Pons (tissue), 1 donor: ENCODE measurements at regions not wholly inside any gene's neighbourhood (a gene's known extent, or its start where the extent isn't known, plus 50 kb on each side); places are given as distances from the start of the nearest gene placed in this dataset.
"Not testable (repeated sequence)": the region's sequence is repeated elsewhere in the genome, so short reads cannot be mapped to it uniquely, and the experiment has no call there.

Experiments
- DNase-seq: peaks from one replicate; pipeline ENCODE4 v3.0.0-alpha.2; 2016; ENCODE audit warnings: low spot score

GRCh38 chr1:38500891-38501290 is 358.7 kb downstream of the RRAGC start:
- no peak for DNase-seq

GRCh38 chr1:38500352-38500751 is 359.2 kb downstream of the RRAGC start:
- no peak for DNase-seq

- DNase-seq = no peak
Observed at GRCh38 chr1:38498686-38499085, 360.9 kb downstream of the RRAGC start.

GRCh38 chr1:38497921-38498656 is 361.5 kb downstream of the RRAGC start:
- no peak for DNase-seq

- DNase-seq = not testable (repeated sequence)
Observed at GRCh38 chr1:38493306-38493705, 366.3 kb downstream of the RRAGC start.

GRCh38 chr1:38489844-38490270 is 369.7 kb downstream of the RRAGC start:
- DNase-seq = peak; percentile 15

GRCh38 chr1:38488162-38488898 is 371.2 kb downstream of the RRAGC start:
- no peak for DNase-seq

- no peak for DNase-seq
Observed at GRCh38 chr1:38487396-38487795, 372.2 kb downstream of the RRAGC start.

- no peak for DNase-seq
Observed at GRCh38 chr1:38486085-38486484, 373.5 kb downstream of the RRAGC start.

GRCh38 chr1:38481871-38482826 is 377.4 kb downstream of the RRAGC start:
- no peak for DNase-seq

GRCh38 chr1:38479662-38480061 is 379.9 kb downstream of the RRAGC start:
- not testable (repeated sequence) for DNase-seq

GRCh38 chr1:38477811-38478210 is 381.8 kb downstream of the RRAGC start:
- DNase-seq = no peak

GRCh38 chr1:38476850-38477178 is 382.8 kb downstream of the RRAGC start:
- no peak for DNase-seq

- DNase-seq = no peak
Observed at GRCh38 chr1:38476111-38476849, 383.3 kb downstream of the RRAGC start.

- DNase-seq = no peak
Observed at GRCh38 chr1:38475624-38476005, 384.0 kb downstream of the RRAGC start.

GRCh38 chr1:38474738-38475623 is 384.6 kb downstream of the RRAGC start:
- DNase-seq = no peak

- no peak for DNase-seq
Observed at GRCh38 chr1:38466487-38466886, 393.1 kb downstream of the RRAGC start.

- DNase-seq = no peak
Observed at GRCh38 chr1:38465460-38465859, 394.1 kb downstream of the RRAGC start.

GRCh38 chr1:38464071-38464661 is 395.4 kb downstream of the RRAGC start:
- DNase-seq = no peak

- no peak for DNase-seq
Observed at GRCh38 chr1:38463074-38463473, 396.5 kb downstream of the RRAGC start.
